ENCODE measurements at regions not wholly inside any gene's neighbourhood (a gene's known extent, or its start where the extent isn't known, plus 50 kb on each side); places are given as distances from the start of the nearest gene placed in this dataset.
"Not testable (repeated sequence)": the region's sequence is repeated elsewhere in the genome, so short reads cannot be mapped to it uniquely, and the experiment has no call there.

DNA sequence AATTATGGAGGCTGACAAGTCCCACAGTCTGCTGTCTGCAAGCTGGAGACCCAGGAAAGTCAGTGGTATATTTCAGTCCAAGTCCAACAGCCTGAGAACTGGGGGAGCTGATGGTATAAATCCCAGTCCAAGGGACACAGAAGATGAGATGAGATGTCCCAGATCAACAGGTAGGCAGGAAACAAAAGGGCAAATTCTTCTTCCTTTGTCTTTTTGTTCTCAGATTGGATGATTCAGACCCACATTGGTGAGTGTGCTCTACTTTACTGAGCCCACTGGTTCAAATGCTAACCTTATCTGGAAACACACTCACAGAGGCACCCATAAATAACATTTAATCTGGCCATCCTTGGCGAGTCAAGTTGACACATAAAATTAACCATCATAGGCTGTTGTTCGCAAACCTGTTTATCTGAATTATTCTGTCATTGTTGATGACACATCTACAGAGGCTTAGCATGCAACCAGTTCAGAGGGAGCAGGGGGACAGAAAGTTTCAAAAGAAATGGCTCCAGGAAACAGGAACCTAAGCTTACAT lies 62.7 kb upstream of the ITGA11 start:
- no peak for DNase-seq (ENCODE audit: low read depth in 1 of 2, low spot score in 1 of 2)
- in situ Hi-C loops (cut with HindIII; ENCODE audit: low pct_unique_long_range_greater_than_20kb, low sequenced_read_pairs) = no loop called here

DNA sequence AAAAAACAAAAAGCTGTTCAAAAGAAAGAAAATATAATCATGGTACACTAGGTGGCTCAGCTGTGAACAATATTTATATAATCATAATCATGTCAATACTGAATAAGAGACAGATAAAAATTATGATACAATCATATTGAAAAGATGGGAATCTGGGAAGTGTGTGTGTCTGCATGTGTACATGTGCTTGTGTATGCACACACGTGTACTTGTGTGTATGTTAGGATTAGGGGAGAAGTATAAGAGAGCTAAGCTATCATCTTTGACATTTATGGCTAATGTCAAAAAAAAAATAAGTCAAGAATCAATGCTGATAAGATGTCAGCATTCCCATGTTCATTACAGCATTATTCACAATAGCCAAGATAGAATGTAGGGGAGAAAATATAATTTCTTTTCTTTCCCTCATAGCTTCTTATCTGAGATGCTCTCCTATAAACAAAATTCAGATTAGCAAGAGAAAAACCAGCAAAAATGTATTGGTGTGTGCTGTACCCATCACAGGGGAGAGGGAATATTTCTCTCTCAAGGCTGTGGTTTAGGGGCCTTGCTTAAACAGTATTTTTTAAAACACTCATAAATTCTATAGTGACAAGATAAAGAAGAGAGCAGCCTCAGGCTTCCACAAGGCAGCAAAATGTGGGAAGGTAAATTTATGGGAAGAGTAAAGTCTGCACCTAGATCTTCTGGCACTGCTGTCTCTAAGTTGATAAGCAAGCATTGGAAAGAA lies 63.4 kb upstream of the ITGA11 start:
- in situ Hi-C loops (cut with HindIII; ENCODE audit: low pct_unique_long_range_greater_than_20kb, low sequenced_read_pairs) = no loop called here
- DNase-seq (ENCODE audit: low read depth in 1 of 2, low spot score in 1 of 2) = no peak
- TF ChIP-seq JUND (IDR thresholded peaks at IDR 0.05; ENCODE audit: low read depth) = no peak

More for the DNA sequence above, 62.7 kb upstream of the ITGA11 start:
- TF ChIP-seq JUND (IDR thresholded peaks at IDR 0.05; ENCODE audit: low read depth) = no peak

GRCh38 chr15:68495981-68496705 lies 64.2 kb upstream of the ITGA11 start:
- no peak for TF ChIP-seq JUND (IDR thresholded peaks at IDR 0.05; ENCODE audit: low read depth)
- no peak for DNase-seq (ENCODE audit: low read depth in 1 of 2, low spot score in 1 of 2)
- in situ Hi-C loops (cut with HindIII; ENCODE audit: low pct_unique_long_range_greater_than_20kb, low sequenced_read_pairs) = no loop called here

- in situ Hi-C loops (cut with HindIII; ENCODE audit: low pct_unique_long_range_greater_than_20kb, low sequenced_read_pairs); DNase-seq (ENCODE audit: low read depth in 1 of 2, low spot score in 1 of 2): not testable (repeated sequence)
These were observed 64.8 kb upstream of the ITGA11 start for GRCh38 chr15:68496751-68497150.

DNA sequence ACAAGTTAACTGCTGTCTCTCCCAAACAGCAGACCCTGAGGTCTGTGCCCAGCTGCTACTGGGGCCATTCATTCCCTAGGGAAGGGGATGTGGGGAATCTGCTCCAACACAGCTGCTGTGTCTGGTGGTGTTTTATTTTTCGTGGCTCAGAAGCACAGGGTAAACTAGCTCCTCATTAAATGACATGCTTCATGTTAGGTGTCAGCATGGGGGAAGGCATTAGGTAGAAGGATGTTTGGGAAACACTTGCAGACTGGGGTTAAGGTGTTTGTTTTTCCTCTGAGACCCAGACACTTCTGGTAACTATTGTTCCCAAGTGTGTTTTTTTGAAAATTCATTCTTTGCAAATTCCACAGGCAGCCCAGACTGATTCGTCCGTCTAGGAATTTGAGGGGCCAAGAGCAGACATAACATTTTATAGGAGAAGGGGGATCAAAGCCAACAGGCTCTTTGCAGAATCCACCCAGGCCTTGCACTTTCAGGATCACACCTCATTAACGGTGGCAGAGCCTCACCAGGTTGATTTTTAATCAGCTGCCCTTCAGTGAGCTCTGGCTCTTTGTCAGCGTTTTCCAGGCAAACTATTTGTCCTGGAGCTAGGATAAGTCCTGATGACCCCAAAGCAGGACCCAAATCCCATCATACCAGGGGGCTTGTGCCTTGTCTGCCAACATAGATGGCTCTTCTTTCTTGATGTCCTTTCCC lies 65.4 kb upstream of the ITGA11 start:
- no peak for TF ChIP-seq JUND (IDR thresholded peaks at IDR 0.05; ENCODE audit: low read depth)
- in situ Hi-C loops (cut with HindIII; ENCODE audit: low pct_unique_long_range_greater_than_20kb, low sequenced_read_pairs) = no loop called here
- no peak for DNase-seq (ENCODE audit: low read depth in 1 of 2, low spot score in 1 of 2)

GRCh38 chr15:68498076-68498475 lies 66.1 kb upstream of the ITGA11 start:
- no peak for DNase-seq (ENCODE audit: low read depth in 1 of 2, low spot score in 1 of 2)
- TF ChIP-seq JUND (IDR thresholded peaks at IDR 0.05; ENCODE audit: low read depth) = no peak
- in situ Hi-C loops (cut with HindIII; ENCODE audit: low pct_unique_long_range_greater_than_20kb, low sequenced_read_pairs) = no loop called here

DNA sequence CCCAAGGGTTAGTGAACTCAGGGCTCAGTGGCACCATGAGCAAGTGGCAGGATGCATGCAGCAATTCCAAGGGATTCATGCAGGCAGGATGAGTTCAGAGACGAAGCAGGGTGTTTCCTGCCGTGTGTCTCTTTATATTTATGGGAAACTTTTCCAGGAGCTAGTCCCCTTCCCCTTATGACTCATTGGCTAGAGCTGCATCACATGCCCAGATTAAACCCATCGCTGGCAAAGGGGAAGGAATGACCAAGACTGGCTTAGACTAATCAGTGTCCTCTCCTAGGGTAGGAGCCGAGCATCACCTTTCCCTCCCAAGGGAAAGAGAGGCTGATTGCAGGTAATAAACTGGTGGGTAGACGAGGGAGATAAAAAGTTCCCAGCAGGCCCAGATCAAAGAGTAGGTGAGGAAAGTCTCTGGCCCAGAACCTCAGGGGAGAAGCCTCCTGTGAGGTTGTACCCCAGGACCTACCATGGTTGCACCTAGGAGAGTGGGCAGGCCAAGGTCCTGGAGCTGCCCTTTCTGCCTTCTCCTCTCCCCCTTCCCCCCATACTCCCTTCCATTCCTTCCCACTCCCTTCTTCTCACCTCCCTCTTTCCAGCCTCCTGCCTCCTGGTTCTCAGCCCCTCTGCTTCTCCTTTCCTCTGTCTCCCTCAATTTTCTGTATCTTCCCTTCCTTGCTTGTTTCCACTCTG lies 67.8 kb upstream of the ITGA11 start:
- TF ChIP-seq JUND (IDR thresholded peaks at IDR 0.05; ENCODE audit: low read depth) = no peak
- in situ Hi-C loops (cut with HindIII; ENCODE audit: low pct_unique_long_range_greater_than_20kb, low sequenced_read_pairs) = no loop called here
- DNase-seq (ENCODE audit: low read depth in 1 of 2, low spot score in 1 of 2) = no peak

DNA sequence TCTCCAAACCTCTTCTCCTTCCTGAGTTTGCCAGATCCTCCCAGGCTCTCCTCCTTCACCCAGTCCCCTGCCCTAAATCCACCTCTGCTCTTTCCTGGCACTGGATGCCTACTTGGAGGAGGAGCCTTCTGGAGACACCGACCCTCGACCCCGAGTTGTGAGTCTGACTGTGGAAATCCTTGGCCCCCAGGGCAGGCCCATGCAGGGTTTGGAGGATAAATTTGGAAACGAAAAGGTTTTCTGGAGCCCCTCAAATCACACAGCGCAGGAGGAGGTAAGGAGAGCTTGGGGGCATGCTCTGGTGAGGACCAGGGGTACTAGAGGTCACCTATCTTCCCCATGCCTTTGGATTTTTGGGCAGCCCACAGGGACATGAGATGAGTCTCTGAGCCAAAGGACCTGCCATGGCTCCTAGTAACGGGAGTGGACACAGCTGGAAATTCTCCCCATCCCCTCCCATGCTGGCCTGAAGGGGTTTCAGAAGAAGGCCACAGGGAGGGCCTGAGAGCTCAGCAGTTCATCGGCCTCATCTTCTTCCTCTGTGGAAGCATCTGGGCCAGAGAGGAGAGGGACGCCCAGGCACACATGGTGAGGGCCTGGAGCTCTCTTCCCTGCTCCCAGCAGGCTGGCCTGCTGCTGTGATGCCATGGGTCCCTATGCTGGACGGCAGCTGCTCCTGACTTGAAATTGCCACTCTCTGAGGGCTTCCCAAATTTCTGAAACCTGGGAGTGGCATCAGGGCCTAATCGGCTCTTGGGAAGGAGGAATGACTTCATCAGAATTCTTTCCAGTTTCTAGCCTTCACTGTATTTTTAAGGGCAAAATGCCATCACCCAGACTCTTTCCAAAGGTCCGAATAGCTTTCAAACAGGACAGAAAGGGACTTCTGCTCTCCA lies 68.6 kb upstream of the ITGA11 start:
- TF ChIP-seq JUND (IDR thresholded peaks at IDR 0.05; ENCODE audit: low read depth) = no peak
- in situ Hi-C loops (cut with HindIII; ENCODE audit: low pct_unique_long_range_greater_than_20kb, low sequenced_read_pairs) = no loop called here
- no peak for DNase-seq (ENCODE audit: low read depth in 1 of 2, low spot score in 1 of 2)

- TF ChIP-seq JUND (IDR thresholded peaks at IDR 0.05; ENCODE audit: low read depth) = no peak
- in situ Hi-C loops (cut with HindIII; ENCODE audit: low pct_unique_long_range_greater_than_20kb, low sequenced_read_pairs) = no loop called here
- no peak for DNase-seq (ENCODE audit: low read depth in 1 of 2, low spot score in 1 of 2)
These were observed 69.3 kb upstream of the ITGA11 start for GRCh38 chr15:68501259-68501591.

- TF ChIP-seq JUND (IDR thresholded peaks at IDR 0.05; ENCODE audit: low read depth) = no peak
- in situ Hi-C loops (cut with HindIII; ENCODE audit: low pct_unique_long_range_greater_than_20kb, low sequenced_read_pairs) = no loop called here
- no peak for DNase-seq (ENCODE audit: low read depth in 1 of 2, low spot score in 1 of 2)
These were observed 69.7 kb upstream of the ITGA11 start for GRCh38 chr15:68501616-68502015.

DNA sequence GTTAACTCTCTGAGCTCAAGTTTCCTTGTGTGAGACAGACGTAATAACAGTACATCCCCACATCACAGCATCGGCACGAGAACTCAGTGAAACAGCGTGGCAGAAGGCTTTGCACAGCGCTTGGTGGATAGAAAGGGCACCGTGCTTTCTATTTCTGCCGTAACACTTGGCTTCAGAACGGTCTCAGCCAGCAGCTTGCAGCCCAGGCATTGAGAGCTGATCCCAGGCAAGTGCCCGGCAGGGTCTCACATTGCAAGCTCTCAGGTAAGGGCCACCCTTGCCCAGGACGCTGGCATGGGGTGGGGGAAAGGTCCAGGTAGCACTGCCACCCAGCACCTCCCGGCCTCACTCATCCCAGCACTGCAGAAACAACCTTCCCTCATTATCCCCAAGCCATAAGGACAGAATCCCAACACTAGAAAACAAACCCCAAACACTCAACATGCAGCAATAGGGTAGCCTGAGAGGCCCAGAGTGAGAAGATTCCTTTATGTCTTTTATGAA lies 70.5 kb upstream of the ITGA11 start:
- no peak for DNase-seq (ENCODE audit: low read depth in 1 of 2, low spot score in 1 of 2)
- no peak for TF ChIP-seq JUND (IDR thresholded peaks at IDR 0.05; ENCODE audit: low read depth)
- in situ Hi-C loops (cut with HindIII; ENCODE audit: low pct_unique_long_range_greater_than_20kb, low sequenced_read_pairs) = no loop called here
